GM12878 (cell line): ENCODE measurements at regions not wholly inside any gene's neighbourhood (a gene's known extent, or its start where the extent isn't known, plus 50 kb on each side); places are given as distances from the start of the nearest gene placed in this dataset.

Source experiments
- ATAC-seq: fragments of 200-7000 bp; cut with Tn5 transposase; 3 replicates; pipeline ENCODE4 v1.9.1; 2020; ENCODE audit warnings: mild to moderate bottlenecking, moderate library complexity
- BruUV-seq: library from RNA; stranded (reverse); fragments of 400-500 nt; replicated peaks from 2 replicates; lab custom pipeline; 2021; lab: Mats Ljungman, UMichigan
- CTCF ChIA-PET: fragments of 300-600 bp; sonication (Branson Sonifier 250); formaldehyde crosslinking; extraction: SDS; loops from one replicate; lab custom pipeline; 2021; ENCODE audit warnings: inconsistent platforms; lab: Yijun Ruan, JAX
- POLR2A ChIA-PET: fragments of 350-600 bp; formaldehyde crosslinking; extraction: SDS; loops from one replicate; lab custom pipeline; 2021; ENCODE audit warnings: inconsistent platforms; lab: Charles Lee
- RAD21 ChIA-PET: fragments of 300-600 bp; sonication (Branson Sonifier 250); formaldehyde crosslinking; loops from one replicate; lab custom pipeline; 2023; ENCODE audit warnings: antibody characterized with exemption; ENCODE audit not compliant: unreplicated experiment; lab: Charles Lee
- SMC1A ChIA-PET: fragments of 300-600 bp; sonication (Branson Sonifier 250); formaldehyde crosslinking; loops from one replicate; lab custom pipeline; 2023; ENCODE audit not compliant: unreplicated experiment, uncharacterized antibody; lab: Charles Lee
- DNase-seq: peaks from one replicate; pipeline ENCODE4 v3.0.0-alpha.2; 2011; ENCODE audit warnings: low read depth, low spot score
- FAIRE-seq: peaks from 3 replicates; lab custom pipeline; 2011; peaks lifted over from hg19 to GRCh38; lab: Jason Lieb, UNC
- H2AFZ ChIP-seq: 2 replicates; pipeline ENCODE4 v1.6.0; 2011; ENCODE audit warnings: low read depth, low read length, control low read depth; ENCODE audit not compliant: control insufficient read depth
- H3K27ac ChIP-seq: 2 replicates; pipeline ENCODE4 v1.5.1; 2011; ENCODE audit warnings: control low read depth; ENCODE audit not compliant: control insufficient read depth, insufficient read depth
- H3K27me3 ChIP-seq, 2 experiments: replicated peaks in 1 of 2; 2 replicates each; pipeline versions ENCODE4 v1.6.0 to v1.6.1; 2011; ENCODE audit warnings: low read length in 1 of 2; ENCODE audit not compliant: control insufficient read depth in 2 of 2, insufficient read depth in 2 of 2
- H3K36me3 ChIP-seq, 2 experiments: 2 replicates each; pipeline ENCODE4 v1.5.1; 2011; ENCODE audit warnings: low read length in 1 of 2; ENCODE audit not compliant: control insufficient read depth in 2 of 2, insufficient read depth in 2 of 2
- H3K4me1 ChIP-seq: 2 replicates; pipeline ENCODE4 v1.6.1; 2011; ENCODE audit warnings: mild to moderate bottlenecking, low read length, moderate library complexity, mixed read lengths; ENCODE audit not compliant: control insufficient read depth, insufficient read depth
- H3K4me2 ChIP-seq: 2 replicates; pipeline ENCODE4 v1.6.0; 2011; ENCODE audit warnings: control low read depth; ENCODE audit not compliant: control insufficient read depth, insufficient read depth
- H3K4me3 ChIP-seq: fragments of 200-600 bp; sonication (generic); 2 replicates; pipeline ENCODE4 v1.5.1; 2016
- H3K79me2 ChIP-seq: 2 replicates; pipeline ENCODE4 v1.6.0; 2011; ENCODE audit warnings: low read length; ENCODE audit not compliant: control insufficient read depth, insufficient read depth
- H3K9ac ChIP-seq: 2 replicates; pipeline ENCODE4 v1.8.0; 2011; ENCODE audit warnings: low read length, control low read depth, mixed read lengths; ENCODE audit not compliant: control insufficient read depth, insufficient read depth
- H3K9me3 ChIP-seq: replicated peaks from 3 replicates; pipeline ENCODE4 v1.5.1; 2011; ENCODE audit warnings: mild to moderate bottlenecking, low read length; ENCODE audit not compliant: control insufficient read depth, insufficient read depth
- H4K20me1 ChIP-seq: 2 replicates; pipeline ENCODE4 v1.6.0; 2011; ENCODE audit not compliant: control insufficient read depth, insufficient read depth
- BACH1 ChIP-seq: fragments of 450-650 bp; IDR thresholded peaks from 2 replicates; pipeline ENCODE4 v1.6.1; 2017; ENCODE audit warnings: mild to moderate bottlenecking, borderline replicate concordance
- CHD2 ChIP-seq: IDR thresholded peaks from 2 replicates; pipeline ENCODE4 v1.6.1; 2011; ENCODE audit warnings: low read depth, low read length, improper control_type of control experiment, borderline replicate concordance
- CREM ChIP-seq: IDR thresholded peaks from 2 replicates; pipeline ENCODE4 v1.6.1; 2014; ENCODE audit warnings: antibody characterized with exemption, low read depth
- EGR1 ChIP-seq, 2 experiments: IDR thresholded peaks; 1 replicate in 1 of 2; 2 replicates in 1 of 2; pipeline ENCODE4 v1.6.1; 2011 to 2012; ENCODE audit warnings: low read depth in 2 of 2, low read length in 2 of 2, borderline replicate concordance in 1 of 2, mild to moderate bottlenecking in 1 of 2, moderate library complexity in 1 of 2
- FOS ChIP-seq: IDR thresholded peaks from 3 replicates; pipeline ENCODE4 v1.6.1; 2011; ENCODE audit warnings: borderline replicate concordance; ENCODE audit not compliant: insufficient read length; ENCODE audit errors: extremely low read depth
- FOXM1 ChIP-seq: IDR thresholded peaks from 2 replicates; pipeline ENCODE4 v1.6.1; 2012; ENCODE audit warnings: low read depth, mild to moderate bottlenecking, inconsistent platforms, low read length, moderate library complexity
- KDM1A ChIP-seq: fragments of 200-600 bp; sonication (generic); IDR thresholded peaks from 2 replicates; pipeline ENCODE4 v1.6.1; 2016; ENCODE audit warnings: borderline replicate concordance
- KLF5 ChIP-seq: fragments of 450-650 bp; IDR thresholded peaks from 2 replicates; pipeline ENCODE4 v1.6.1; 2014; ENCODE audit warnings: mild to moderate bottlenecking; ENCODE audit not compliant: partially characterized antibody
- LARP7 ChIP-seq: fragments of 450-650 bp; IDR thresholded peaks from 2 replicates; pipeline ENCODE4 v1.6.1; 2017; ENCODE audit warnings: mild to moderate bottlenecking
- MTA3 ChIP-seq: IDR thresholded peaks from 2 replicates; pipeline ENCODE4 v1.6.1; 2012; ENCODE audit warnings: low read length, inconsistent platforms, borderline replicate concordance
- RFX5 ChIP-seq: IDR thresholded peaks from 2 replicates; pipeline ENCODE4 v1.6.1; 2011; ENCODE audit warnings: low read depth, low read length, improper control_type of control experiment
- RUNX3 ChIP-seq: IDR thresholded peaks from 2 replicates; pipeline ENCODE4 v1.6.1; 2012; ENCODE audit warnings: low read length, inconsistent platforms
- SMAD1 ChIP-seq: fragments of 450-650 bp; IDR thresholded peaks from 2 replicates; pipeline ENCODE4 v1.6.1; 2018; ENCODE audit warnings: mild to moderate bottlenecking, low read depth; ENCODE audit not compliant: partially characterized antibody
- SPI1 ChIP-seq: IDR thresholded peaks from 2 replicates; pipeline ENCODE4 v1.6.1; 2011; ENCODE audit warnings: low read depth, mild to moderate bottlenecking, low read length, moderate library complexity, borderline replicate concordance; ENCODE audit not compliant: insufficient read depth
- WRNIP1 ChIP-seq: IDR thresholded peaks from 2 replicates; pipeline ENCODE4 v1.6.1; 2011; ENCODE audit warnings: low read depth, low read length, improper control_type of control experiment, borderline replicate concordance
- YY1 ChIP-seq: IDR thresholded peaks from 2 replicates; pipeline ENCODE4 v1.6.1; 2011; ENCODE audit warnings: low read depth, mild to moderate bottlenecking, low read length
- WGBS: methylation state at CpG from one replicate; pipeline ENCODE4 v1.1.6; 2016; ENCODE audit warnings: low lambda C conversion rate; ENCODE audit not compliant: insufficient replicate concordance, insufficient coverage; ENCODE audit errors: missing lambda C conversion rate; 5-methylcytosine and 5-hydroxymethylcytosine counted together
- in situ Hi-C: fragments of 300-500 bp; cut with MboI; formaldehyde crosslinking; loops from 9 replicates; pipeline ENCODE4 v1.14.3; 2018; ENCODE audit warnings: mixed read lengths
- intact Hi-C: fragments of 100-400 bp; cut with micrococcal nuclease; formaldehyde crosslinking; loops from one replicate; pipeline ENCODE4 v1.14.2; 2022; ENCODE audit not compliant: unreplicated experiment
- TF ChIP-seq, protein P1 (sequence below): fragments of 450-650 bp; IDR thresholded peaks from 2 replicates; pipeline ENCODE4 v1.6.1; 2016; ENCODE audit warnings: mild to moderate bottlenecking

DNA sequence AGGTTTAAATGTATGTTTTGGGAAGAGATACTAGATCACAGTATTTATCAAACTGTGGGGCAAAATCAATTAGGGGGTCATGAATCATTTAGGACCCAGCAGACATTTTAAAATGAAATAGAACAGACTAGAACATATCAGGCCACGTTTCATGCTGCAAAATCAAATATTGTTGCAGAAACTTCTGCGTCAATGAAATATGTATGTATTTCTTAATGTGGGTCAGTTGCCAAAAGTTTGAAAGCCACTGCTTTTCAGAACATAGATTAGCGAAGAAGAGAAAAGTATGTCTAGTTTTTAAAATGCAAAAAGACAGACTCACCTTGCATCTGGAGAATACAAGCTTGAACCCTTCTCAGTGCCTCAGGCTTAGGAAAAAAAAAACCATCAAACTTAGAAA, 102.7 kb upstream of the BMPER start:
- DNase-seq, result no peak
- in situ Hi-C loops, result no loop called here
- CTCF ChIA-PET, result no interaction called here

DNA sequence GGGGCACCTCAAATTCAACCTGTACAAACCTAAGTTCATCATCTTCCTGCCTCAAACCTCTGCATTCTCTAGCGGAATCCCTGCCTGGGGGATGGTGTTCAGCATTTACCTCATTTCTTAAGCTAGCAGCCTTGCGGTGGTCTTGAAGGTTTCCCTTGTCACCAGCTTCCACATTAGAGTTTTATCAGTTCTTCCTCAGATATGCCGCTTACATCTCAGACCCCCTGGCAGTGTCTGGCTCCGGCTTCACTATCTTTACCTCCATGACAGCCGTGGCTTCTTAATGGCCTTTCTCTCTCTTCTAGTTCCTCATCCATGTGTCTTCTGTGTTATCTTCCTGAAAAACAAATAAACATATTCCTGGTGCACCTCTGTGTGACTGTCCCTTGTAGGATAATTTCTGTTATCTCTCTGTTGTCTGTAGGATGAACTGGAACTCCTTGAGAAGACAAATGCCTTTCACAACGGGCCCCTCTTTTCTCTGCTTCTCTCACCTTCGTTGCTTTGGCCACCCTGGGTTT, 101.1 kb upstream of the BMPER start:
- DNase-seq, result no peak
- BruUV-seq, result no TSS peak
- intact Hi-C loops (no loop called here), in situ Hi-C loops (no loop called here)
- H3K4me2 ChIP-seq, result no peak overlapping the region
- no peak overlapping the region for H3K9ac ChIP-seq
- no peak overlapping the region for H3K27ac ChIP-seq
- POLR2A ChIA-PET, result no interaction called here
- SMC1A ChIA-PET, result no interaction called here
- H3K79me2 ChIP-seq, result no peaks in the 10 kb centered on the region
- no peak for ATAC-seq
- H3K4me1 ChIP-seq, result no peaks in the 10 kb centered on the region
- no peaks in the 10 kb centered on the region for H3K36me3 ChIP-seq
- no peak for TF ChIP-seq EGR1 (IDR thresholded peaks at IDR 0.05; ENCODE audit: borderline replicate concordance in 1 of 2, low read depth in 2 of 2, low read length in 2 of 2)
- TF ChIP-seq WRNIP1, result no peak
- no peak for TF ChIP-seq SPI1
- TF ChIP-seq FOXM1, result no peak
- no peak for TF ChIP-seq CHD2
- no peak for TF ChIP-seq KDM1A
- TF ChIP-seq YY1, result no peak
- TF ChIP-seq, protein P1, sequence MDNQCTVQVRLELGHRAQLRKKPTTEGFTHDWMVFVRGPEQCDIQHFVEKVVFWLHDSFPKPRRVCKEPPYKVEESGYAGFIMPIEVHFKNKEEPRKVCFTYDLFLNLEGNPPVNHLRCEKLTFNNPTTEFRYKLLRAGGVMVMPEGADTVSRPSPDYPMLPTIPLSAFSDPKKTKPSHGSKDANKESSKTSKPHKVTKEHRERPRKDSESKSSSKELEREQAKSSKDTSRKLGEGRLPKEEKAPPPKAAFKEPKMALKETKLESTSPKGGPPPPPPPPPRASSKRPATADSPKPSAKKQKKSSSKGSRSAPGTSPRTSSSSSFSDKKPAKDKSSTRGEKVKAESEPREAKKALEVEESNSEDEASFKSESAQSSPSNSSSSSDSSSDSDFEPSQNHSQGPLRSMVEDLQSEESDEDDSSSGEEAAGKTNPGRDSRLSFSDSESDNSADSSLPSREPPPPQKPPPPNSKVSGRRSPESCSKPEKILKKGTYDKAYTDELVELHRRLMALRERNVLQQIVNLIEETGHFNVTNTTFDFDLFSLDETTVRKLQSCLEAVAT, result no peak
- no peak for TF ChIP-seq FOS
- no peak for TF ChIP-seq LARP7
- TF ChIP-seq MTA3, result no peak
- no peak for TF ChIP-seq BACH1
- no peak for TF ChIP-seq RFX5
- TF ChIP-seq SMAD1, result no peak
- no peak for TF ChIP-seq RUNX3
- TF ChIP-seq, all 136 proteins: peak for 0
- Histone ChIP-seq H3K9me3 (no peaks in the 10 kb centered on the region), H3K4me3 (no peak overlapping the region), H4K20me1 (no peaks in the 10 kb centered on the region), H3K27me3 (no peaks in the 10 kb centered on the region), H2AFZ (no peak overlapping the region)
- RAD21 ChIA-PET, result interaction anchor here (0.6 kb wide), 1 partner anchor 15 kb away, joined by 3 read pairs; no protein-coding TSS in a partner anchor
- CTCF ChIA-PET, result no interaction called here
- FAIRE-seq, result no peak
- 49% methylated on average over 7 of the region's 7 CpGs for WGBS

More for the DNA sequence above, 102.7 kb upstream of the BMPER start:
- no peak overlapping the region for H3K4me2 ChIP-seq
- no TSS peak for BruUV-seq
- H3K9ac ChIP-seq, result no peak overlapping the region
- intact Hi-C loops, result no loop called here
- FAIRE-seq, result no peak
- no peaks in the 10 kb centered on the region for H3K36me3 ChIP-seq
- POLR2A ChIA-PET, result no interaction called here
- no peak overlapping the region for H2AFZ ChIP-seq
- SMC1A ChIA-PET, result no interaction called here
- H3K4me1 ChIP-seq, result no peaks in the 10 kb centered on the region
- TF ChIP-seq KLF5 (no peak), CREM (no peak)
- no peak overlapping the region for H3K4me3 ChIP-seq
- RAD21 ChIA-PET, result no interaction called here
- H4K20me1 ChIP-seq, result no peaks in the 10 kb centered on the region
- H3K27me3 ChIP-seq, result no peaks in the 10 kb centered on the region
- H3K79me2 ChIP-seq, result no peaks in the 10 kb centered on the region
- no peak for ATAC-seq
- no peak overlapping the region for H3K27ac ChIP-seq
- no peaks in the 10 kb centered on the region for H3K9me3 ChIP-seq
- WGBS, result 53% methylated on average over 3 of the region's 3 CpGs
